SU-DHL-6 (cell line): ENCODE measurements at regions not wholly inside any gene's neighbourhood (a gene's known extent, or its start where the extent isn't known, plus 50 kb on each side); places are given as distances from the start of the nearest gene placed in this dataset.

Experiments
- H2AFZ ChIP-seq: fragments of 200-600 bp; sonication (generic); 2 replicates; pipeline ENCODE4 v1.6.1; 2014; ENCODE audit warnings: low read depth, mild to moderate bottlenecking, moderate library complexity, mixed read lengths, antibody characterized with exemption, low read length; ENCODE audit not compliant: severe bottlenecking
- H3F3A ChIP-seq: fragments of 200-600 bp; shearing (Covaris generic); 2 replicates; pipeline ENCODE4 v1.6.0; 2016; ENCODE audit warnings: antibody characterized with exemption, mild to moderate bottlenecking; ENCODE audit not compliant: insufficient read depth
- H3K27ac ChIP-seq: fragments of 200-600 bp; sonication (generic); 2 replicates; pipeline ENCODE4 v1.5.1; 2016; ENCODE audit warnings: low read depth, mild to moderate bottlenecking, low read length, moderate library complexity, mixed read lengths
- H3K27me3 ChIP-seq: fragments of 200-600 bp; sonication (generic), shearing (Covaris generic); 2 replicates; pipeline ENCODE4 v1.6.0; 2014; ENCODE audit warnings: mild to moderate bottlenecking, low read length
- H3K36me3 ChIP-seq: fragments of 200-600 bp; sonication (generic); 2 replicates; pipeline ENCODE4 v1.6.1; 2014; ENCODE audit warnings: mild to moderate bottlenecking, low read length, mixed read lengths
- H3K4me2 ChIP-seq: fragments of 300-600, 200-600 bp; shearing (Covaris generic), sonication (generic); 2 replicates; pipeline ENCODE4 v1.6.0; 2014; ENCODE audit warnings: low read length, low read depth, mild to moderate bottlenecking; ENCODE audit not compliant: poor library complexity, severe bottlenecking
- H3K4me3 ChIP-seq: fragments of 200-600 bp; sonication (generic); 2 replicates; pipeline ENCODE4 v1.5.1; 2014; ENCODE audit warnings: antibody characterized with exemption, low read length, mild to moderate bottlenecking, mixed read lengths; ENCODE audit not compliant: insufficient read depth, poor library complexity, severe bottlenecking
- H3K79me2 ChIP-seq: fragments of 200-600 bp; sonication (generic); 2 replicates; pipeline ENCODE4 v1.6.1; 2014; ENCODE audit warnings: mild to moderate bottlenecking, low read length, moderate library complexity; ENCODE audit not compliant: insufficient read depth
- H3K9ac ChIP-seq: fragments of 200-600 bp; sonication (generic); 2 replicates; pipeline ENCODE4 v1.7.0; 2014; ENCODE audit warnings: mild to moderate bottlenecking, low read length
- H3K9me2 ChIP-seq: fragments of 200-600 bp; sonication (generic); replicated peaks from 2 replicates; pipeline ENCODE4 v1.6.1; 2014; ENCODE audit warnings: low read length; ENCODE audit not compliant: insufficient read depth
- H3K9me3 ChIP-seq: fragments of 200-600 bp; sonication (generic); 2 replicates; pipeline ENCODE4 v1.6.1; 2014; ENCODE audit warnings: low read length, mixed read lengths; ENCODE audit not compliant: insufficient read depth
- H4K20me1 ChIP-seq: fragments of 200-600 bp; sonication (generic); 2 replicates; pipeline ENCODE4 v1.6.1; 2014; ENCODE audit warnings: low read depth, mild to moderate bottlenecking, antibody characterized with exemption, low read length, moderate library complexity, mixed read lengths
- EZH2phosphoT487 ChIP-seq: fragments of 200-600 bp; sonication (generic), shearing (Covaris generic); conservative IDR thresholded peaks from 2 replicates; pipeline ENCODE4 v1.6.1; 2018; ENCODE audit warnings: mild to moderate bottlenecking, antibody characterized with exemption, low read length, moderate library complexity, mixed read lengths
- TF ChIP-seq, protein P1 (sequence below): fragments of 200-600 bp; sonication (generic); IDR thresholded peaks from one replicate; pipeline ENCODE4 v1.5.1; 2017; ENCODE audit warnings: antibody characterized with exemption, mild to moderate bottlenecking, low read length, moderate library complexity; ENCODE audit not compliant: insufficient read depth, poor library complexity, severe bottlenecking

DNA sequence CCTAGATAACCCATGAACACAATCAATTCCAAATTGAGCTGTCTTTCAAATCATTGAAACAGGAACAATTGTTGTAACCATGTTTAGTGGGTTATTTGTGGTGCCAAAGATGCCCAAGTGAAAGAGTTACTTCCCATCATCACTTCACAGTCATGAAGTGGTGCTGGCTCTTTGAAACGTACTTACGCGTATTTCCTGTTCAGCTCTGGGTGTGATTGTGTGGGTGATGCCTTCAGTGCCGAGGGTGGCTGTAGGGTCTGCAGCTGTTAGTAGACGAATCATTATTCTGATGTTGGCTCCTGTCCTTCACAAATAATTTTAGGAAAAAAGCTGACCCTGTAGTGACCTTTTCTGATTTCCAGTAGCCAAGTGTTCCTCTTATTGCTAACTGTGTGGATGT is 323.1 kb upstream of the KIAA1217 start:
- TF ChIP-seq, protein P1, sequence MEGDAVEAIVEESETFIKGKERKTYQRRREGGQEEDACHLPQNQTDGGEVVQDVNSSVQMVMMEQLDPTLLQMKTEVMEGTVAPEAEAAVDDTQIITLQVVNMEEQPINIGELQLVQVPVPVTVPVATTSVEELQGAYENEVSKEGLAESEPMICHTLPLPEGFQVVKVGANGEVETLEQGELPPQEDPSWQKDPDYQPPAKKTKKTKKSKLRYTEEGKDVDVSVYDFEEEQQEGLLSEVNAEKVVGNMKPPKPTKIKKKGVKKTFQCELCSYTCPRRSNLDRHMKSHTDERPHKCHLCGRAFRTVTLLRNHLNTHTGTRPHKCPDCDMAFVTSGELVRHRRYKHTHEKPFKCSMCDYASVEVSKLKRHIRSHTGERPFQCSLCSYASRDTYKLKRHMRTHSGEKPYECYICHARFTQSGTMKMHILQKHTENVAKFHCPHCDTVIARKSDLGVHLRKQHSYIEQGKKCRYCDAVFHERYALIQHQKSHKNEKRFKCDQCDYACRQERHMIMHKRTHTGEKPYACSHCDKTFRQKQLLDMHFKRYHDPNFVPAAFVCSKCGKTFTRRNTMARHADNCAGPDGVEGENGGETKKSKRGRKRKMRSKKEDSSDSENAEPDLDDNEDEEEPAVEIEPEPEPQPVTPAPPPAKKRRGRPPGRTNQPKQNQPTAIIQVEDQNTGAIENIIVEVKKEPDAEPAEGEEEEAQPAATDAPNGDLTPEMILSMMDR, result no peak
- TF ChIP-seq EZH2phosphoT487, result no peak
- H4K20me1 ChIP-seq, result no peaks in the 10 kb centered on the region
- no peaks in the 10 kb centered on the region for H3K9me3 ChIP-seq
- H3K27me3 ChIP-seq, result no peaks in the 10 kb centered on the region
- H3K36me3 ChIP-seq, result no peaks in the 10 kb centered on the region
- no peaks in the 10 kb centered on the region for H3F3A ChIP-seq
- no peaks in the 10 kb centered on the region for H3K9me2 ChIP-seq
- H3K79me2 ChIP-seq, result no peaks in the 10 kb centered on the region
- H3K27ac ChIP-seq, result no peak overlapping the region
- no peak overlapping the region for H2AFZ ChIP-seq
- no peak overlapping the region for H3K4me3 ChIP-seq
- H3K4me2 ChIP-seq, result no peak overlapping the region
- no peak overlapping the region for H3K9ac ChIP-seq

DNA sequence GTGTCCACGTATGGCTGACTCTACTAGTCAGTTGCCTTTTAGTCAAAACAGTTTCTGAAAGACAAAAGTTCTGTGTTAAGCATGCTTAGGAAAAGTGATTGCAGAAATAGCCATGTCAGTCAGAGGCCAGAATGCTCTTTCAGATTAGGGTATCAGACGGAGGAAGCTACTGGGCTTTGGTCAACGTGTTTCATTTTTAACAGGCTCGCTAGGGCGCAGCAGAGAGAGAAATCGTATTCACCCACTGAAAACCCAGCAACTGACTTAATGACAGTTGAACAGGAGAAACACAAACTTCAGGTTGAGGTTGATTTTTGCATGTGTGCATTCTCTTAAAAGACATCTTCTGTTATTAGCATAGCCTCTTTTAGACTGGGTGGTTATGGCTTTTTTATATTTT is 322.6 kb upstream of the KIAA1217 start:
- Histone ChIP-seq H2AFZ (no peak overlapping the region), H3K27ac (no peak overlapping the region), H3F3A (no peaks in the 10 kb centered on the region), H3K4me2 (no peak overlapping the region), H3K27me3 (no peaks in the 10 kb centered on the region), H4K20me1 (no peaks in the 10 kb centered on the region), H3K9me2 (no peaks in the 10 kb centered on the region), H3K79me2 (no peaks in the 10 kb centered on the region), H3K9me3 (no peaks in the 10 kb centered on the region), H3K36me3 (no peaks in the 10 kb centered on the region), H3K9ac (no peak overlapping the region), H3K4me3 (no peak overlapping the region)
- TF ChIP-seq EZH2phosphoT487, result no peak
- TF ChIP-seq, protein P1, result no peak

DNA sequence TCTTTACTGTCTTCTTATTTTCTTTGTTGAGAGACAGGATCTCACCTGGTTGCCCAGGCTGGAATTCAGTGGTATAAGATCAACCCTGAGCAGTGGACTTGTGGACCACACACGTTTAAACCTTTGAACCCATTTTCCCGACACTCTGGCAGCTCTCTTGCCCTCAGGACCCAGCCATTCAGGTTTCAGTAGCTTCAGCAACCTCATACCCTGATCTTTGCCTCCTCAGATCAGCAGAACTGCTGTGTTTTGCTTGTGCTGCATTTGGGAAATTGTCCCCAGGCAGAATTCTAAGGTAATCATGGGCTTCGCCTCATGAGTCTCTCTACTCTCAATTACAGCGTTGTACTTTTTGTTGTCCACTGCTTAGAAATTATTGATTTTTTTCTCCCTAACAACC is 317.6 kb upstream of the KIAA1217 start:
- Histone ChIP-seq H3K4me2 (no peak overlapping the region), H2AFZ (no peak overlapping the region)

More for the DNA sequence above, 317.6 kb upstream of the KIAA1217 start:
- Histone ChIP-seq H3K9ac (no peak overlapping the region), H3K79me2 (no peaks in the 10 kb centered on the region), H3K27me3 (no peaks in the 10 kb centered on the region), H3K9me3 (no peaks in the 10 kb centered on the region), H3K36me3 (no peaks in the 10 kb centered on the region), H3F3A (no peaks in the 10 kb centered on the region), H3K4me3 (no peak overlapping the region), H4K20me1 (no peaks in the 10 kb centered on the region), H3K27ac (no peak overlapping the region), H3K9me2 (no peaks in the 10 kb centered on the region)
- TF ChIP-seq, protein P1, result no peak
- TF ChIP-seq EZH2phosphoT487, result no peak
